Karpas-422 (cell line): ENCODE measurements at regions not wholly inside any gene's neighbourhood (a gene's known extent, or its start where the extent isn't known, plus 50 kb on each side); places are given as distances from the start of the nearest gene placed in this dataset.

Source experiments
- DNase-seq: peaks from one replicate; pipeline ENCODE4 v3.0.0-alpha.2; 2015
- H2AFZ ChIP-seq: fragments of 200-600 bp; sonication (generic); 2 replicates; pipeline ENCODE4 v1.6.1; 2014; ENCODE audit warnings: antibody characterized with exemption, low read length, mixed read lengths
- H3K27ac ChIP-seq: fragments of 200-600 bp; sonication (generic); 2 replicates; pipeline ENCODE4 v1.5.1; 2014; ENCODE audit warnings: mild to moderate bottlenecking, low read length, moderate library complexity
- H3K27me3 ChIP-seq: fragments of 200-600 bp; sonication (generic); 2 replicates; pipeline ENCODE4 v1.6.1; 2014; ENCODE audit warnings: low read length, mixed read lengths
- H3K36me3 ChIP-seq: fragments of 200-600 bp; sonication (generic); 2 replicates; pipeline ENCODE4 v1.6.1; 2014; ENCODE audit warnings: low read length, mixed read lengths; ENCODE audit not compliant: insufficient read depth
- H3K4me1 ChIP-seq: fragments of 200-600 bp; sonication (generic); 2 replicates; pipeline ENCODE4 v1.6.1; 2014; ENCODE audit warnings: mild to moderate bottlenecking, low read length, mixed read lengths
- H3K4me2 ChIP-seq: fragments of 200-600 bp; sonication (generic); 2 replicates; pipeline ENCODE4 v1.6.1; 2014; ENCODE audit warnings: low read length, low read depth, mild to moderate bottlenecking; ENCODE audit not compliant: poor library complexity, severe bottlenecking
- H3K4me3 ChIP-seq: fragments of 200-600 bp; sonication (generic); 2 replicates; pipeline ENCODE4 v1.5.1; 2014; ENCODE audit warnings: mild to moderate bottlenecking, antibody characterized with exemption, low read length, mixed read lengths
- H3K79me2 ChIP-seq: fragments of 200-600 bp; sonication (generic); 2 replicates; pipeline ENCODE4 v1.6.1; 2014; ENCODE audit warnings: mild to moderate bottlenecking, low read length, mixed read lengths
- H3K9ac ChIP-seq: fragments of 200-600 bp; sonication (generic); 2 replicates; pipeline ENCODE4 v1.6.0; 2014; ENCODE audit warnings: low read length
- H3K9me2 ChIP-seq: fragments of 200-600 bp; sonication (generic), shearing (Covaris generic); replicated peaks from 2 replicates; pipeline ENCODE4 v1.6.0; 2014; ENCODE audit warnings: mild to moderate bottlenecking, low read length, moderate library complexity; ENCODE audit not compliant: insufficient read depth
- H3K9me3 ChIP-seq: fragments of 300-700, 200-600 bp; sonication (generic); 2 replicates; pipeline ENCODE4 v1.6.1; 2014; ENCODE audit warnings: low read length, mixed read lengths
- H4K20me1 ChIP-seq: fragments of 200-600 bp; sonication (generic); 2 replicates; pipeline ENCODE4 v1.6.1; 2014; ENCODE audit warnings: mild to moderate bottlenecking, antibody characterized with exemption, low read length, low read depth; ENCODE audit not compliant: insufficient read depth

DNA sequence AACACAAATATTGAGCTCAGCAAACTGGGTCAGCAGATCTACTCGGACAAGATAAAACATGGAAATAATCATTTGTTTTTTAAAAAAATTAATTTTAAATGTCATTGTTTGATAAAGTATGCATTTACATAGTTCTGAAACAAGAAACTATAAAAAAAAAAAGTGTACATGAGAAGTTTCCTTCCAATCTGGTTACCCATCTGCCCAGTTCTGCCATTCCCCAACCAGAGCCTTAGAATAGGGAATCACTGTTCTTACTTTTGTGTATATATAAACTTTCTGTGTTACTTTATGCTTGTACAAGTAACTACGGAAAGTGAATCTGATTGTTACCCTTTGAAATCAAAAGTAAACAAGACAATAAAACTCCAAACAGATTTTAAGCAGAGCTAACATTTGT, 791.4 kb downstream of the HACE1 start:
- Histone ChIP-seq H3K27me3 (no peaks in the 10 kb centered on the region), H3K4me3 (no peak overlapping the region), H3K79me2 (no peaks in the 10 kb centered on the region), H3K9ac (no peak overlapping the region), H4K20me1 (no peaks in the 10 kb centered on the region), H3K4me1 (no peaks in the 10 kb centered on the region), H3K27ac (no peak overlapping the region), H3K9me2 (no peaks in the 10 kb centered on the region), H3K9me3 (no peaks in the 10 kb centered on the region), H3K4me2 (no peak overlapping the region), H2AFZ (no peak overlapping the region), H3K36me3 (no peaks in the 10 kb centered on the region)
- no peak for DNase-seq

DNA sequence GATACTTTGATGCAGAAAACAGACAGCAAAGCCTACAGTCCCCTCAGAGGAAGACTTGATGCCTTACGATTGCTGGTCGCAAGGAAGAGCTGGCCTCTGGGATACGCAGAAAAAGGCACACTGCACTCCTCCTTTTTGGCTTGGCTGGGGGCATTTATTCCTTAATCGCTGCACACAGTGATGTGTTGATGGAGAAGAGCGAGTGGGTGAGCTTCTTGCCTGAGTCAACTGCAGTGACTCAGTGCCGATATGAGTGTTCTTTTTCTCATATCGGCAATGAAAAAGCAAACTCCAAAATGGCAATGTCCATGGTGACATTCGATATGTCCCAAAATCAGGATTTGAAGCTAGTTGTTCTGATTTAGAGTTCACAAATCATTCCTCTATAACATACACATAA, 794.8 kb downstream of the HACE1 start:
- Histone ChIP-seq H3K4me3 (no peak overlapping the region), H3K27ac (no peak overlapping the region), H3K4me1 (no peaks in the 10 kb centered on the region), H3K36me3 (no peaks in the 10 kb centered on the region), H3K9me2 (no peaks in the 10 kb centered on the region), H3K79me2 (no peaks in the 10 kb centered on the region), H3K4me2 (no peak overlapping the region), H3K27me3 (no peaks in the 10 kb centered on the region), H4K20me1 (no peaks in the 10 kb centered on the region), H2AFZ (no peak overlapping the region), H3K9me3 (no peaks in the 10 kb centered on the region), H3K9ac (no peak overlapping the region)
- no peak for DNase-seq

- no peak overlapping the region for H3K4me3 ChIP-seq
- no peaks in the 10 kb centered on the region for H3K27me3 ChIP-seq
- no peaks in the 10 kb centered on the region for H3K9me3 ChIP-seq
- H2AFZ ChIP-seq = no peak overlapping the region
- no peak overlapping the region for H3K9ac ChIP-seq
- no peak overlapping the region for H3K4me2 ChIP-seq
- no peaks in the 10 kb centered on the region for H3K9me2 ChIP-seq
- H3K79me2 ChIP-seq = no peaks in the 10 kb centered on the region
- no peak for DNase-seq
- no peaks in the 10 kb centered on the region for H4K20me1 ChIP-seq
- no peaks in the 10 kb centered on the region for H3K4me1 ChIP-seq
- H3K36me3 ChIP-seq = no peaks in the 10 kb centered on the region
- no peak overlapping the region for H3K27ac ChIP-seq
Measured at GRCh38 chr6:104050455-104050854, 809.3 kb downstream of the HACE1 start.

DNA sequence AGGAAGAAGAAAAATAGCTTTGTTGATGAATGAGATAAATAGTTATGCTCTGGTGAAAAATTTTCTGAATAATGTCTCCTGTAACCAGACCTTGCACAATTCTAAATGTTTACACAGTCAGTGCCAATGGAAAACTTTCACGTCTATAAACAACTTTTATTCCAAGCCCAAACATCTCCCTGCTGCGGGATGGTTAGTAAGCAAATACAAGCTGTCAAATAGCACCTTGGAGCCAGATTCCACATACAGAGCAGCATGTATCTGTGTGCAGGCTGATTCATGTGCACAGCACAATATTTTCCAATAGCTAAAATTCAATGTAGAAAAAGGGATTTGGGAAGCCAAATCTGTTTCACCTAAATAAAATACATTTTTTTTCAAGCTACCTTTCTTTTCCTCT, 813.3 kb downstream of the HACE1 start:
- Histone ChIP-seq H3K9me2 (no peaks in the 10 kb centered on the region), H3K9me3 (no peaks in the 10 kb centered on the region), H4K20me1 (no peaks in the 10 kb centered on the region)

GRCh38 chr6:104031346-104031745, 828.4 kb downstream of the HACE1 start:
- no peaks in the 10 kb centered on the region for H3K9me2 ChIP-seq
- no peaks in the 10 kb centered on the region for H4K20me1 ChIP-seq
- H3K9me3 ChIP-seq = no peaks in the 10 kb centered on the region
- no peak overlapping the region for H3K4me2 ChIP-seq
- no peak overlapping the region for H3K4me3 ChIP-seq
- H3K4me1 ChIP-seq = no peaks in the 10 kb centered on the region
- H3K27me3 ChIP-seq = no peaks in the 10 kb centered on the region
- H3K27ac ChIP-seq = no peak overlapping the region
- no peaks in the 10 kb centered on the region for H3K79me2 ChIP-seq
- no peak for DNase-seq
- no peaks in the 10 kb centered on the region for H3K36me3 ChIP-seq
- H3K9ac ChIP-seq = no peak overlapping the region
- H2AFZ ChIP-seq = no peak overlapping the region

More for the DNA sequence above, 813.3 kb downstream of the HACE1 start:
- H2AFZ ChIP-seq = no peak overlapping the region
- no peaks in the 10 kb centered on the region for H3K27me3 ChIP-seq
- no peak overlapping the region for H3K4me3 ChIP-seq
- no peak overlapping the region for H3K27ac ChIP-seq
- DNase-seq = no peak
- no peak overlapping the region for H3K9ac ChIP-seq
- H3K36me3 ChIP-seq = no peaks in the 10 kb centered on the region
- no peaks in the 10 kb centered on the region for H3K79me2 ChIP-seq
- no peaks in the 10 kb centered on the region for H3K4me1 ChIP-seq
- no peak overlapping the region for H3K4me2 ChIP-seq

GRCh38 chr6:104022126-104022525, 837.6 kb downstream of the HACE1 start:
- H3K4me3 ChIP-seq = no peak overlapping the region
- H3K4me1 ChIP-seq = no peaks in the 10 kb centered on the region
- H3K9ac ChIP-seq = no peak overlapping the region
- H3K9me3 ChIP-seq = no peaks in the 10 kb centered on the region
- no peaks in the 10 kb centered on the region for H3K79me2 ChIP-seq
- H3K36me3 ChIP-seq = no peaks in the 10 kb centered on the region
- no peak for DNase-seq
- H2AFZ ChIP-seq = no peak overlapping the region
- H3K9me2 ChIP-seq = no peaks in the 10 kb centered on the region
- no peak overlapping the region for H3K4me2 ChIP-seq
- H4K20me1 ChIP-seq = no peaks in the 10 kb centered on the region
- H3K27me3 ChIP-seq = no peaks in the 10 kb centered on the region
- no peak overlapping the region for H3K27ac ChIP-seq

DNA sequence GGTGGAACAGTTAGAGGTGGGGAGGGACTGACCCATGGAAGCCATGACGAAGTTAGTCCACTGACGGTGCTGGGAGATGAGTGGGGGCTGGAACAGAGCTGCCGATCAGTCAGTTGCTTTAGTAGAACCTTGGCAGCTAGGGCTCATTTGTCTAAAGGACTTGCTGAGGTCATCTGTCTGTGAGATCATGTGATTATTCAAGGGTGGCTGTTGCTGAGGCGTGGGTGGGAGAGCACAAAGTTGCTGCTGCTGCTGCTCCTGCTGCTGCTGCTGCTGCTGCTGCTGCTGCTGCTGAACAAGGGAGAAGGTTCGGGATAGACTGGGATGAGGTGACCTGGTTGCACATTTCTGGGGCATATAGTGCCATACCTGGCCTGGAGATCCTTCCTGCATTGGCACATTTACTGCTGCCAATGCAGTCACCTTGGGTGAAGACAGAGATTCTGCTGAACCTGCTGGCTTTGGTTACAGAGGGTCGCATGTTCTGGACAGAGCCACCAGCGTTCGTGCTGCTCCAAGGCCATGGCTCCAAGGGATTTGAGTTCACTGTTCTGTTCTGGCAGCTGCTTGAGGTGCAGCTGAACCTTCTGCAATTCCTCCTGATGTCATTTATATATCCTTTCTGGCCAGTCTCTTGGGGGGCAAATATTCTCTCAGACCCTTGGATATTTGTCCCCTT, 840.5 kb downstream of the HACE1 start:
- no peak overlapping the region for H2AFZ ChIP-seq

GRCh38 chr6:104017410-104018381, 842.0 kb downstream of the HACE1 start:
- Histone ChIP-seq H3K79me2 (no peaks in the 10 kb centered on the region), H3K4me2 (no peak overlapping the region), H3K4me3 (no peak overlapping the region), H3K4me1 (no peaks in the 10 kb centered on the region), H3K27me3 (no peaks in the 10 kb centered on the region), H2AFZ (no peak overlapping the region), H3K9me2 (no peaks in the 10 kb centered on the region), H3K9me3 (no peaks in the 10 kb centered on the region), H3K9ac (no peak overlapping the region), H3K27ac (no peak overlapping the region), H4K20me1 (no peaks in the 10 kb centered on the region), H3K36me3 (no peaks in the 10 kb centered on the region)
- no peak for DNase-seq

More for the DNA sequence above, 840.5 kb downstream of the HACE1 start:
- Histone ChIP-seq H3K4me2 (no peak overlapping the region), H3K27ac (no peak overlapping the region), H3K36me3 (no peaks in the 10 kb centered on the region), H3K9me3 (no peaks in the 10 kb centered on the region), H3K79me2 (no peaks in the 10 kb centered on the region), H3K9ac (no peak overlapping the region), H3K4me3 (no peak overlapping the region), H3K4me1 (no peaks in the 10 kb centered on the region), H3K27me3 (no peaks in the 10 kb centered on the region), H4K20me1 (no peaks in the 10 kb centered on the region), H3K9me2 (no peaks in the 10 kb centered on the region)
- no peak for DNase-seq
